Stimulated activated CD4-positive, alpha-beta T cell treated with anti-CD3 and anti-CD28 coated beads, Interleukin-1b, Interleukin-23, amount 100 ng/mL, for 48 hours (primary cell): ENCODE measurements at regions not wholly inside any gene's neighbourhood (a gene's known extent, or its start where the extent isn't known, plus 50 kb on each side); places are given as distances from the start of the nearest gene placed in this dataset.
"Not testable (repeated sequence)": the region's sequence is repeated elsewhere in the genome, so short reads cannot be mapped to it uniquely, and the experiment has no call there.

Experiments used
- DNase-seq: peaks from one replicate; pipeline ENCODE4 v3.0.0-alpha.2; 2020

GRCh38 chr4:112060212-112060611 lies 85.0 kb upstream of the FAM241A start:
- no peak for DNase-seq

- DNase-seq = no peak
Observed at GRCh38 chr4:112061207-112061817, 83.9 kb upstream of the FAM241A start.

GRCh38 chr4:112063260-112063659 lies 82.0 kb upstream of the FAM241A start:
- no peak for DNase-seq

GRCh38 chr4:112069110-112069509 lies 76.1 kb upstream of the FAM241A start:
- no peak for DNase-seq

- no peak for DNase-seq
Observed at GRCh38 chr4:112073181-112073580, 72.1 kb upstream of the FAM241A start.

GRCh38 chr4:112075129-112075753 lies 70.0 kb upstream of the FAM241A start:
- DNase-seq = no peak

- no peak for DNase-seq
Observed at GRCh38 chr4:112075906-112076305, 69.3 kb upstream of the FAM241A start.

- DNase-seq = no peak
Observed at GRCh38 chr4:112076919-112077608, 68.2 kb upstream of the FAM241A start.

- no peak for DNase-seq
Observed at GRCh38 chr4:112077743-112078142, 67.5 kb upstream of the FAM241A start.

GRCh38 chr4:112082954-112083586 lies 62.2 kb upstream of the FAM241A start:
- DNase-seq = no peak

- DNase-seq = no peak
Observed at GRCh38 chr4:112083587-112084347, 61.5 kb upstream of the FAM241A start.

GRCh38 chr4:112085156-112086035 lies 59.9 kb upstream of the FAM241A start:
- DNase-seq = no peak

GRCh38 chr4:112086036-112086434 lies 59.2 kb upstream of the FAM241A start:
- DNase-seq = no peak

- DNase-seq = not testable (repeated sequence)
Observed at GRCh38 chr4:112086661-112087060, 58.6 kb upstream of the FAM241A start.

- DNase-seq = not testable (repeated sequence)
Observed at GRCh38 chr4:112092330-112092729, 52.9 kb upstream of the FAM241A start.

- DNase-seq = no peak
Observed at GRCh38 chr4:112093636-112094202, 51.5 kb upstream of the FAM241A start.

- DNase-seq = no peak
Observed at GRCh38 chr4:112094330-112094729, 50.9 kb upstream of the FAM241A start.
